ENCODE measurements at regions not wholly inside any gene's neighbourhood (a gene's known extent, or its start where the extent isn't known, plus 50 kb on each side); places are given as distances from the start of the nearest gene placed in this dataset.
A peak's percentile ranks its signal among the peaks of the same experiment; 100 is the strongest.
"Not testable (repeated sequence)": the region's sequence is repeated elsewhere in the genome, so short reads cannot be mapped to it uniquely, and the experiment has no call there.

GRCh38 chr6:144480473-144480872 lies 195.3 kb downstream of the UTRN start:
- no peak for DNase-seq

GRCh38 chr6:144481527-144481926 lies 196.4 kb downstream of the UTRN start:
- no peak for DNase-seq

GRCh38 chr6:144482142-144482541 lies 197.0 kb downstream of the UTRN start:
- peak; percentile 75 for DNase-seq

- DNase-seq = no peak
Measured at GRCh38 chr6:144485531-144485930, 200.4 kb downstream of the UTRN start.

GRCh38 chr6:144488590-144488989 lies 203.5 kb downstream of the UTRN start:
- DNase-seq = no peak

GRCh38 chr6:144493035-144493910 lies 208.1 kb downstream of the UTRN start:
- DNase-seq = no peak

- DNase-seq = not testable (repeated sequence)
Measured at GRCh38 chr6:144495076-144495475, 209.9 kb downstream of the UTRN start.

GRCh38 chr6:144497650-144498049 lies 212.5 kb downstream of the UTRN start:
- no peak for DNase-seq

- no peak for DNase-seq
Measured at GRCh38 chr6:144500892-144501291, 215.8 kb downstream of the UTRN start.

GRCh38 chr6:144505214-144505613 lies 220.1 kb downstream of the UTRN start:
- not testable (repeated sequence) for DNase-seq

GRCh38 chr6:144506051-144506450 lies 220.9 kb downstream of the UTRN start:
- not testable (repeated sequence) for DNase-seq

GRCh38 chr6:144507772-144508312 lies 222.7 kb downstream of the UTRN start:
- not testable (repeated sequence) for DNase-seq

- no peak for DNase-seq
Measured at GRCh38 chr6:144510859-144511258, 225.7 kb downstream of the UTRN start.

GRCh38 chr6:144515761-144516160 lies 230.6 kb downstream of the UTRN start:
- no peak for DNase-seq

GRCh38 chr6:144519426-144519825 lies 234.3 kb downstream of the UTRN start:
- DNase-seq = no peak

GRCh38 chr6:144528743-144529425 lies 243.7 kb downstream of the UTRN start:
- no peak for DNase-seq

- no peak for DNase-seq
Measured at GRCh38 chr6:144530118-144530517, 245.0 kb downstream of the UTRN start.

- DNase-seq = not testable (repeated sequence)
Measured at GRCh38 chr6:144532238-144532637, 247.1 kb downstream of the UTRN start.

- DNase-seq = no peak
Measured at GRCh38 chr6:144534180-144534579, 249.0 kb downstream of the UTRN start.

- no peak for DNase-seq
Measured at GRCh38 chr6:144535630-144536029, 250.5 kb downstream of the UTRN start.

- DNase-seq = no peak
Measured at GRCh38 chr6:144536079-144536478, 250.9 kb downstream of the UTRN start.

GRCh38 chr6:144543006-144543871 lies 258.1 kb downstream of the UTRN start:
- peak; percentile 25 for DNase-seq
